ENCODE measurements at regions not wholly inside any gene's neighbourhood (a gene's known extent, or its start where the extent isn't known, plus 50 kb on each side); places are given as distances from the start of the nearest gene placed in this dataset.

GRCh38 chr11:15836795-15837194, 519.6 kb downstream of the SOX6 start:
- no peak for DNase-seq (ENCODE audit: low spot score)
- TF ChIP-seq CTCF (IDR thresholded peaks at IDR 0.05; ENCODE audit: extremely low read depth, insufficient read depth, missing control alignments): no peak
- in situ Hi-C loops (cut with MboI; ENCODE audit: low pct_unique_long_range_greater_than_20kb, low sequenced_read_pairs, unreplicated experiment): no loop called here

GRCh38 chr11:15837901-15838489, 518.4 kb downstream of the SOX6 start:
- in situ Hi-C loops (cut with MboI; ENCODE audit: low pct_unique_long_range_greater_than_20kb, low sequenced_read_pairs, unreplicated experiment): no loop called here
- no peak for DNase-seq (ENCODE audit: low spot score)

GRCh38 chr11:15839061-15839460, 517.3 kb downstream of the SOX6 start:
- TF ChIP-seq CTCF (IDR thresholded peaks at IDR 0.05; ENCODE audit: extremely low read depth, insufficient read depth, missing control alignments): no peak
- DNase-seq (ENCODE audit: low spot score): no peak
- in situ Hi-C loops (cut with MboI; ENCODE audit: low pct_unique_long_range_greater_than_20kb, low sequenced_read_pairs, unreplicated experiment): no loop called here

More at GRCh38 chr11:15837901-15838489, 518.4 kb downstream of the SOX6 start:
- TF ChIP-seq CTCF (IDR thresholded peaks at IDR 0.05; ENCODE audit: extremely low read depth, insufficient read depth, missing control alignments): no peak

GRCh38 chr11:15840966-15841365, 515.4 kb downstream of the SOX6 start:
- no peak for DNase-seq (ENCODE audit: low spot score)
- in situ Hi-C loops (cut with MboI; ENCODE audit: low pct_unique_long_range_greater_than_20kb, low sequenced_read_pairs, unreplicated experiment): no loop called here
- no peak for TF ChIP-seq CTCF (IDR thresholded peaks at IDR 0.05; ENCODE audit: extremely low read depth, insufficient read depth, missing control alignments)

GRCh38 chr11:15841931-15842740, 514.2 kb downstream of the SOX6 start:
- no peak for DNase-seq (ENCODE audit: low spot score)
- no peak for TF ChIP-seq CTCF (IDR thresholded peaks at IDR 0.05; ENCODE audit: extremely low read depth, insufficient read depth, missing control alignments)
- in situ Hi-C loops (cut with MboI; ENCODE audit: low pct_unique_long_range_greater_than_20kb, low sequenced_read_pairs, unreplicated experiment): no loop called here

- in situ Hi-C loops (cut with MboI; ENCODE audit: low pct_unique_long_range_greater_than_20kb, low sequenced_read_pairs, unreplicated experiment): no loop called here
Observed at GRCh38 chr11:15843309-15843872, 513.0 kb downstream of the SOX6 start.

More at GRCh38 chr11:15843309-15843872, 513.0 kb downstream of the SOX6 start:
- DNase-seq (ENCODE audit: low spot score): no peak
- no peak for TF ChIP-seq CTCF (IDR thresholded peaks at IDR 0.05; ENCODE audit: extremely low read depth, insufficient read depth, missing control alignments)
